HUES64 (cell line): ENCODE measurements at regions not wholly inside any gene's neighbourhood (a gene's known extent, or its start where the extent isn't known, plus 50 kb on each side); places are given as distances from the start of the nearest gene placed in this dataset.

Experiments
- H3K27ac ChIP-seq: 2 replicates; pipeline ENCODE4 v1.7.0; 2013; ENCODE audit warnings: low read depth, low read length, inconsistent platforms
- H3K27me3 ChIP-seq: 2 replicates; pipeline ENCODE4 v1.6.1; 2013; ENCODE audit warnings: mild to moderate bottlenecking, low read length; ENCODE audit not compliant: insufficient read depth
- H3K36me3 ChIP-seq: 2 replicates; pipeline ENCODE4 v1.6.1; 2013; ENCODE audit warnings: mild to moderate bottlenecking, low read length; ENCODE audit not compliant: insufficient read depth
- H3K4me1 ChIP-seq: 2 replicates; pipeline ENCODE4 v1.6.1; 2013; ENCODE audit warnings: mild to moderate bottlenecking, low read length, moderate library complexity; ENCODE audit not compliant: insufficient read depth
- H3K4me3 ChIP-seq: 2 replicates; pipeline ENCODE4 v1.5.1; 2013; ENCODE audit warnings: mild to moderate bottlenecking, low read length, moderate library complexity
- H3K9ac ChIP-seq: 2 replicates; pipeline ENCODE4 v1.6.1; 2013; ENCODE audit warnings: mild to moderate bottlenecking, low read depth, low read length
- H3K9me3 ChIP-seq: 2 replicates; pipeline ENCODE4 v1.6.1; 2013; ENCODE audit warnings: low read depth, low read length; ENCODE audit not compliant: insufficient read depth
- WGBS: fragments of 150-250, 120-280 bp; methylation state at CpG from one replicate; pipeline ENCODE4 v1.1.7; 2013; ENCODE audit warnings: missing lambda C conversion rate; 5-methylcytosine and 5-hydroxymethylcytosine counted together

GRCh38 chr3:181888234-181888633, 176.5 kb downstream of the SOX2 start:
- Histone ChIP-seq H3K9ac (no peak overlapping the region), H3K27ac (no peak overlapping the region), H3K36me3 (no peaks in the 10 kb centered on the region), H3K4me1 (peaks cover 31% of the 10 kb centered on the region), H3K9me3 (no peaks in the 10 kb centered on the region), H3K27me3 (no peaks in the 10 kb centered on the region), H3K4me3 (no peak overlapping the region)
- WGBS: 90% methylated on average over 3 of the region's 3 CpGs

GRCh38 chr3:181892848-181893247, 181.1 kb downstream of the SOX2 start:
- Histone ChIP-seq H3K4me3 (no peak overlapping the region), H3K27me3 (no peaks in the 10 kb centered on the region), H3K4me1 (peaks cover 11% of the 10 kb centered on the region), H3K27ac (no peak overlapping the region), H3K9me3 (no peaks in the 10 kb centered on the region), H3K9ac (no peak overlapping the region), H3K36me3 (no peaks in the 10 kb centered on the region)
- 57% methylated on average over 4 of the region's 4 CpGs for WGBS

GRCh38 chr3:181896605-181897004, 184.9 kb downstream of the SOX2 start:
- Histone ChIP-seq H3K4me1 (0 out of 2 replicates have a peak, but pooled peaks cover 6% of the 10 kb centered on the region), H3K36me3 (no peaks in the 10 kb centered on the region), H3K9ac (no peak overlapping the region), H3K27me3 (no peaks in the 10 kb centered on the region), H3K4me3 (no peak overlapping the region), H3K9me3 (no peaks in the 10 kb centered on the region), H3K27ac (no peak overlapping the region)
- WGBS: 91% methylated on average over 2 of the region's 2 CpGs

- Histone ChIP-seq H3K36me3 (no peaks in the 10 kb centered on the region), H3K27me3 (no peaks in the 10 kb centered on the region), H3K9me3 (no peaks in the 10 kb centered on the region), H3K27ac (no peak overlapping the region), H3K4me1 (no peaks in the 10 kb centered on the region), H3K4me3 (no peak overlapping the region), H3K9ac (no peak overlapping the region)
- 82% methylated on average over 1 of the region's 1 CpG for WGBS
These were observed 188.0 kb downstream of the SOX2 start for GRCh38 chr3:181899702-181900101.

- H3K9me3 ChIP-seq: no peaks in the 10 kb centered on the region
- no peak overlapping the region for H3K27ac ChIP-seq
- H3K27me3 ChIP-seq: no peaks in the 10 kb centered on the region
- H3K9ac ChIP-seq: no peak overlapping the region
- H3K4me1 ChIP-seq: no peaks in the 10 kb centered on the region
- no peaks in the 10 kb centered on the region for H3K36me3 ChIP-seq
- no peak overlapping the region for H3K4me3 ChIP-seq
- 92% methylated on average over 3 of the region's 3 CpGs for WGBS
These were observed 189.9 kb downstream of the SOX2 start for GRCh38 chr3:181901626-181902025.

- Histone ChIP-seq H3K27me3 (no peaks in the 10 kb centered on the region), H3K27ac (no peak overlapping the region), H3K4me3 (no peak overlapping the region), H3K4me1 (no peaks in the 10 kb centered on the region), H3K9me3 (no peaks in the 10 kb centered on the region), H3K9ac (no peak overlapping the region), H3K36me3 (no peaks in the 10 kb centered on the region)
- 100% methylated on average over 3 of the region's 3 CpGs for WGBS
These were observed 194.6 kb downstream of the SOX2 start for GRCh38 chr3:181906338-181906737.

- no peaks in the 10 kb centered on the region for H3K9me3 ChIP-seq
- H3K4me1 ChIP-seq: peaks cover 6% of the 10 kb centered on the region; the same call in 1 of the 2 replicates
- H3K4me3 ChIP-seq: no peak overlapping the region
- H3K27me3 ChIP-seq: no peaks in the 10 kb centered on the region
- WGBS: 98% methylated on average over 2 of the region's 2 CpGs
- no peaks in the 10 kb centered on the region for H3K36me3 ChIP-seq
- H3K9ac ChIP-seq: no peak overlapping the region
- no peak overlapping the region for H3K27ac ChIP-seq
These were observed 197.5 kb downstream of the SOX2 start for GRCh38 chr3:181909241-181909640.

- Histone ChIP-seq H3K9ac (no peak overlapping the region), H3K27me3 (no peaks in the 10 kb centered on the region), H3K4me1 (peaks cover 29% of the 10 kb centered on the region), H3K9me3 (no peaks in the 10 kb centered on the region), H3K36me3 (no peaks in the 10 kb centered on the region), H3K27ac (no peak overlapping the region), H3K4me3 (no peak overlapping the region)
- 89% methylated on average over 4 of the region's 4 CpGs for WGBS
These were observed 200.7 kb downstream of the SOX2 start for GRCh38 chr3:181912384-181912783.

- WGBS: 81% methylated on average over 2 of the region's 2 CpGs
- H3K27ac ChIP-seq: no peak overlapping the region
These were observed 201.5 kb downstream of the SOX2 start for GRCh38 chr3:181913254-181913653.

GRCh38 chr3:181915551-181915950, 203.8 kb downstream of the SOX2 start:
- Histone ChIP-seq H3K4me3 (no peak overlapping the region), H3K27ac (no peak overlapping the region), H3K27me3 (no peaks in the 10 kb centered on the region), H3K9ac (no peak overlapping the region), H3K9me3 (no peaks in the 10 kb centered on the region), H3K4me1 (peaks cover 32% of the 10 kb centered on the region), H3K36me3 (no peaks in the 10 kb centered on the region)
- 53% methylated on average over 4 of the region's 6 CpGs for WGBS

More at GRCh38 chr3:181913254-181913653, 201.5 kb downstream of the SOX2 start:
- H3K36me3 ChIP-seq: no peaks in the 10 kb centered on the region
- H3K9ac ChIP-seq: no peak overlapping the region
- no peak overlapping the region for H3K4me3 ChIP-seq
- H3K4me1 ChIP-seq: peaks cover 32% of the 10 kb centered on the region
- H3K27me3 ChIP-seq: no peaks in the 10 kb centered on the region
- H3K9me3 ChIP-seq: no peaks in the 10 kb centered on the region

- Histone ChIP-seq H3K9me3 (no peaks in the 10 kb centered on the region), H3K9ac (no peak overlapping the region), H3K27me3 (no peaks in the 10 kb centered on the region), H3K36me3 (no peaks in the 10 kb centered on the region), H3K27ac (no peak overlapping the region), H3K4me1 (peaks cover 32% of the 10 kb centered on the region), H3K4me3 (no peak overlapping the region)
- WGBS: 67% methylated on average over 3 of the region's 3 CpGs
These were observed 204.3 kb downstream of the SOX2 start for GRCh38 chr3:181916013-181916412.

- H3K27me3 ChIP-seq: no peaks in the 10 kb centered on the region
- H3K4me1 ChIP-seq: peaks cover 32% of the 10 kb centered on the region
- H3K9ac ChIP-seq: no peak overlapping the region
These were observed 205.3 kb downstream of the SOX2 start for GRCh38 chr3:181917027-181917426.

More at GRCh38 chr3:181917027-181917426, 205.3 kb downstream of the SOX2 start:
- Histone ChIP-seq H3K27ac (no peak overlapping the region), H3K9me3 (no peaks in the 10 kb centered on the region), H3K36me3 (no peaks in the 10 kb centered on the region), H3K4me3 (no peak overlapping the region)
- 92% methylated on average over 3 of the region's 3 CpGs for WGBS
